ENCODE measurements at regions not wholly inside any gene's neighbourhood (a gene's known extent, or its start where the extent isn't known, plus 50 kb on each side); places are given as distances from the start of the nearest gene placed in this dataset.

DNA sequence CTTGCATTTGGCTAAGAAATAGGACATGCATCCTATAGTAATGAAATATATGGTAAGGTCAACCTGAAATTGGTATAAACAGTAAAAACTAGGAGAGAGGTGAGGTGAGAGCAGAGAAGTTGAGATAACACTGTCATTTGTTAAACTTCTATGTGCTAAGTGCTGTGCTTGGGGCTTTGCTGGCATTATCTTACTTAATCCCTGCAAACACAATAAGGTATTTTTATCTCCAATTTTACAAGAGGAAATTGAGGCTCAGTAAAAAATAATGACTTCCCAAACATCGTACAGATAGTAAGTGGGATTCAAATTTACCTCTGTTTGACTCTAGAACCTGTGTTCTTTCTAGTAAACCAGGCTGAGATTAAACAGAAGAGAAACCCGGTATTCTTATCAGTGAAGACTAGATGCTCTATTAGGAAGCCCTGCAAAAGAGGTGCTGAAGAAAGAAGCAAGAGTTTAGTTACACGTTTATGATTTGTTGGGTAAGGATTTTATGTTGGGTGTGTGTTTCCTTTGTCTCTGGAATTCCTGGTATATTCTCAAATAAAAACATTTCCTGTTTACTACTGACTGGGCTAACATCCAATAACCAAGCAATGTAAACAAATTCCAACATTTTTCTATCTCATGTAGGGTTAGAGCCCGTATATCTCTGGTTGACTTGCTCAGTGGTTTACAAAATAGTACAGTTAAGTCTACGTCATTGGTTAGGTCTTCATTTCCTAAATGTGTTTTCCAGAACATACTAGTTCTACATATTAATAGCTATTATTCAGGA lies 137.3 kb upstream of the FNDC3A start:
- TF ChIP-seq, protein P1, sequence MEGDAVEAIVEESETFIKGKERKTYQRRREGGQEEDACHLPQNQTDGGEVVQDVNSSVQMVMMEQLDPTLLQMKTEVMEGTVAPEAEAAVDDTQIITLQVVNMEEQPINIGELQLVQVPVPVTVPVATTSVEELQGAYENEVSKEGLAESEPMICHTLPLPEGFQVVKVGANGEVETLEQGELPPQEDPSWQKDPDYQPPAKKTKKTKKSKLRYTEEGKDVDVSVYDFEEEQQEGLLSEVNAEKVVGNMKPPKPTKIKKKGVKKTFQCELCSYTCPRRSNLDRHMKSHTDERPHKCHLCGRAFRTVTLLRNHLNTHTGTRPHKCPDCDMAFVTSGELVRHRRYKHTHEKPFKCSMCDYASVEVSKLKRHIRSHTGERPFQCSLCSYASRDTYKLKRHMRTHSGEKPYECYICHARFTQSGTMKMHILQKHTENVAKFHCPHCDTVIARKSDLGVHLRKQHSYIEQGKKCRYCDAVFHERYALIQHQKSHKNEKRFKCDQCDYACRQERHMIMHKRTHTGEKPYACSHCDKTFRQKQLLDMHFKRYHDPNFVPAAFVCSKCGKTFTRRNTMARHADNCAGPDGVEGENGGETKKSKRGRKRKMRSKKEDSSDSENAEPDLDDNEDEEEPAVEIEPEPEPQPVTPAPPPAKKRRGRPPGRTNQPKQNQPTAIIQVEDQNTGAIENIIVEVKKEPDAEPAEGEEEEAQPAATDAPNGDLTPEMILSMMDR (IDR thresholded peaks at IDR 0.05; ENCODE audit: low read depth, low read length, missing input control) = no peak
- TF ChIP-seq, protein P2, sequence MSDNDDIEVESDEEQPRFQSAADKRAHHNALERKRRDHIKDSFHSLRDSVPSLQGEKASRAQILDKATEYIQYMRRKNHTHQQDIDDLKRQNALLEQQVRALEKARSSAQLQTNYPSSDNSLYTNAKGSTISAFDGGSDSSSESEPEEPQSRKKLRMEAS (IDR thresholded peaks at IDR 0.05) = no peak
- TF ChIP-seq YY1 (IDR thresholded peaks at IDR 0.05) (no peak), HNF4A (conservative IDR thresholded peaks at IDR 0.05) (no peak), FOXA2 (IDR thresholded peaks at IDR 0.05) (no peak), ATF3 (IDR thresholded peaks at IDR 0.05) (no peak), RXRA (IDR thresholded peaks at IDR 0.05) (no peak)
- TF ChIP-seq, protein P3, sequence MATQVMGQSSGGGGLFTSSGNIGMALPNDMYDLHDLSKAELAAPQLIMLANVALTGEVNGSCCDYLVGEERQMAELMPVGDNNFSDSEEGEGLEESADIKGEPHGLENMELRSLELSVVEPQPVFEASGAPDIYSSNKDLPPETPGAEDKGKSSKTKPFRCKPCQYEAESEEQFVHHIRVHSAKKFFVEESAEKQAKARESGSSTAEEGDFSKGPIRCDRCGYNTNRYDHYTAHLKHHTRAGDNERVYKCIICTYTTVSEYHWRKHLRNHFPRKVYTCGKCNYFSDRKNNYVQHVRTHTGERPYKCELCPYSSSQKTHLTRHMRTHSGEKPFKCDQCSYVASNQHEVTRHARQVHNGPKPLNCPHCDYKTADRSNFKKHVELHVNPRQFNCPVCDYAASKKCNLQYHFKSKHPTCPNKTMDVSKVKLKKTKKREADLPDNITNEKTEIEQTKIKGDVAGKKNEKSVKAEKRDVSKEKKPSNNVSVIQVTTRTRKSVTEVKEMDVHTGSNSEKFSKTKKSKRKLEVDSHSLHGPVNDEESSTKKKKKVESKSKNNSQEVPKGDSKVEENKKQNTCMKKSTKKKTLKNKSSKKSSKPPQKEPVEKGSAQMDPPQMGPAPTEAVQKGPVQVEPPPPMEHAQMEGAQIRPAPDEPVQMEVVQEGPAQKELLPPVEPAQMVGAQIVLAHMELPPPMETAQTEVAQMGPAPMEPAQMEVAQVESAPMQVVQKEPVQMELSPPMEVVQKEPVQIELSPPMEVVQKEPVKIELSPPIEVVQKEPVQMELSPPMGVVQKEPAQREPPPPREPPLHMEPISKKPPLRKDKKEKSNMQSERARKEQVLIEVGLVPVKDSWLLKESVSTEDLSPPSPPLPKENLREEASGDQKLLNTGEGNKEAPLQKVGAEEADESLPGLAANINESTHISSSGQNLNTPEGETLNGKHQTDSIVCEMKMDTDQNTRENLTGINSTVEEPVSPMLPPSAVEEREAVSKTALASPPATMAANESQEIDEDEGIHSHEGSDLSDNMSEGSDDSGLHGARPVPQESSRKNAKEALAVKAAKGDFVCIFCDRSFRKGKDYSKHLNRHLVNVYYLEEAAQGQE (IDR thresholded peaks at IDR 0.05) = no peak
- TF ChIP-seq, protein P4, sequence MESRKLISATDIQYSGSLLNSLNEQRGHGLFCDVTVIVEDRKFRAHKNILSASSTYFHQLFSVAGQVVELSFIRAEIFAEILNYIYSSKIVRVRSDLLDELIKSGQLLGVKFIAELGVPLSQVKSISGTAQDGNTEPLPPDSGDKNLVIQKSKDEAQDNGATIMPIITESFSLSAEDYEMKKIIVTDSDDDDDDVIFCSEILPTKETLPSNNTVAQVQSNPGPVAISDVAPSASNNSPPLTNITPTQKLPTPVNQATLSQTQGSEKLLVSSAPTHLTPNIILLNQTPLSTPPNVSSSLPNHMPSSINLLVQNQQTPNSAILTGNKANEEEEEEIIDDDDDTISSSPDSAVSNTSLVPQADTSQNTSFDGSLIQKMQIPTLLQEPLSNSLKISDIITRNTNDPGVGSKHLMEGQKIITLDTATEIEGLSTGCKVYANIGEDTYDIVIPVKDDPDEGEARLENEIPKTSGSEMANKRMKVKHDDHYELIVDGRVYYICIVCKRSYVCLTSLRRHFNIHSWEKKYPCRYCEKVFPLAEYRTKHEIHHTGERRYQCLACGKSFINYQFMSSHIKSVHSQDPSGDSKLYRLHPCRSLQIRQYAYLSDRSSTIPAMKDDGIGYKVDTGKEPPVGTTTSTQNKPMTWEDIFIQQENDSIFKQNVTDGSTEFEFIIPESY (IDR thresholded peaks at IDR 0.05) = no peak

All from liver (tissue), 3 donors.